ENCODE measurements at regions not wholly inside any gene's neighbourhood (a gene's known extent, or its start where the extent isn't known, plus 50 kb on each side); places are given as distances from the start of the nearest gene placed in this dataset.
"Not testable (repeated sequence)": the region's sequence is repeated elsewhere in the genome, so short reads cannot be mapped to it uniquely, and the experiment has no call there.

DNA sequence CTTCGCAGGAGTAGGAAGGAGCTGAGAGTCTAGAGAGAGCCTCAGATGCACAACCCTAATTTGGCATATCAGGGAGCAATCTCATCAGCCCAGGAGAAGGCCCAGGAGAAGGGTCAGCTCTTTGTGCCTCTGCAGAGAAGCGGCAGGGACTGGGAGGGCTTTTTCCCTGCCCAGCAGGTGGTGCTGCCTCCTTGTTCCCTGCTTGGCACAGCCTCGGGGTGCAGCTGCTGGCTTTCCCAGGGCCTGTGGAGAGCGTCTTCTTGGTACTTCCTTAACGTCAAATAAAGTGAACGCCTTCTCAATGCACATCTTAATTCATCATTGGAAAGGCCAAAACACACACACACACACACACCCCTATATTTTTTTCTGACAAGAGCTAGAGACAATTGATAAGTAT, 162.9 kb upstream of the POTEB2 start:
- not testable (repeated sequence) for TF ChIP-seq POLR2A (IDR thresholded peaks at IDR 0.05; ENCODE audit: low read depth, low read length); EZH2 (IDR thresholded peaks at IDR 0.05; ENCODE audit: borderline replicate concordance, low read depth, low read length, severe bottlenecking); JUN (IDR thresholded peaks at IDR 0.05; ENCODE audit: borderline replicate concordance, insufficient read depth, insufficient read length, low read depth); POLR2AphosphoS5 (IDR thresholded peaks at IDR 0.05; ENCODE audit: insufficient read depth, low read depth, low read length); MYC (IDR thresholded peaks at IDR 0.05; ENCODE audit: low read depth, low read length); FOS (IDR thresholded peaks at IDR 0.05; ENCODE audit: borderline replicate concordance, insufficient read depth, low read length)
- TF ChIP-seq, protein P1, sequence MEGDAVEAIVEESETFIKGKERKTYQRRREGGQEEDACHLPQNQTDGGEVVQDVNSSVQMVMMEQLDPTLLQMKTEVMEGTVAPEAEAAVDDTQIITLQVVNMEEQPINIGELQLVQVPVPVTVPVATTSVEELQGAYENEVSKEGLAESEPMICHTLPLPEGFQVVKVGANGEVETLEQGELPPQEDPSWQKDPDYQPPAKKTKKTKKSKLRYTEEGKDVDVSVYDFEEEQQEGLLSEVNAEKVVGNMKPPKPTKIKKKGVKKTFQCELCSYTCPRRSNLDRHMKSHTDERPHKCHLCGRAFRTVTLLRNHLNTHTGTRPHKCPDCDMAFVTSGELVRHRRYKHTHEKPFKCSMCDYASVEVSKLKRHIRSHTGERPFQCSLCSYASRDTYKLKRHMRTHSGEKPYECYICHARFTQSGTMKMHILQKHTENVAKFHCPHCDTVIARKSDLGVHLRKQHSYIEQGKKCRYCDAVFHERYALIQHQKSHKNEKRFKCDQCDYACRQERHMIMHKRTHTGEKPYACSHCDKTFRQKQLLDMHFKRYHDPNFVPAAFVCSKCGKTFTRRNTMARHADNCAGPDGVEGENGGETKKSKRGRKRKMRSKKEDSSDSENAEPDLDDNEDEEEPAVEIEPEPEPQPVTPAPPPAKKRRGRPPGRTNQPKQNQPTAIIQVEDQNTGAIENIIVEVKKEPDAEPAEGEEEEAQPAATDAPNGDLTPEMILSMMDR (IDR thresholded peaks at IDR 0.05; ENCODE audit: extremely low read depth in 1 of 2, insufficient read depth in 1 of 2, low read depth in 1 of 2, low read length in 2 of 2): not testable (repeated sequence)

All from endothelial cell of umbilical vein (primary cell).